WTC11 (cell line): ENCODE measurements at regions not wholly inside any gene's neighbourhood (a gene's known extent, or its start where the extent isn't known, plus 50 kb on each side); places are given as distances from the start of the nearest gene placed in this dataset.

Experiments used
- AFF4 ChIP-seq: sonication (generic); formaldehyde crosslinking; IDR thresholded peaks from 2 replicates; pipeline ENCODE4 v1.8.1; 2023; ENCODE audit warnings: mild to moderate bottlenecking, missing genetic modification reagents, borderline replicate concordance
- E2F4 ChIP-seq: sonication (generic); formaldehyde crosslinking; IDR thresholded peaks from 2 replicates; pipeline ENCODE4 v1.8.1; 2022; ENCODE audit warnings: low read depth, mild to moderate bottlenecking, moderate library complexity, missing genetic modification reagents, borderline replicate concordance
- ETV6 ChIP-seq: sonication (generic); formaldehyde crosslinking; IDR thresholded peaks from 2 replicates; pipeline ENCODE4 v1.8.1; 2022; ENCODE audit warnings: mild to moderate bottlenecking, missing genetic modification reagents
- MYBL2 ChIP-seq: sonication (generic); formaldehyde crosslinking; IDR thresholded peaks from 2 replicates; pipeline ENCODE4 v1.8.1; 2023; ENCODE audit warnings: mild to moderate bottlenecking, moderate library complexity, missing genetic modification reagents
- SMAD4 ChIP-seq: sonication (generic); formaldehyde crosslinking; IDR thresholded peaks from 2 replicates; pipeline ENCODE4 v1.8.0; 2022; ENCODE audit warnings: mild to moderate bottlenecking, missing genetic modification reagents
- USF2 ChIP-seq: sonication (generic); formaldehyde crosslinking; IDR thresholded peaks from 2 replicates; pipeline ENCODE4 v1.8.1; 2023; ENCODE audit warnings: mild to moderate bottlenecking, missing genetic modification reagents, moderate library complexity
- ZNF423 ChIP-seq: fragments of 250-450 bp; sonication (Bioruptor Pico); IDR thresholded peaks from 2 replicates; pipeline ENCODE4 v2.1.2; 2022; ENCODE audit warnings: mild to moderate bottlenecking, moderate library complexity
- TF ChIP-seq, protein P1 (sequence below): sonication (generic); formaldehyde crosslinking; IDR thresholded peaks from 2 replicates; pipeline ENCODE4 v1.8.0; 2022; ENCODE audit warnings: missing genetic modification reagents
- TF ChIP-seq, protein P2 (sequence below): fragments of 200-600 bp; IDR thresholded peaks from 2 replicates; pipeline ENCODE4 v1.8.0; 2022; ENCODE audit warnings: antibody characterized with exemption
- TF ChIP-seq, protein P3 (sequence below): sonication (generic); formaldehyde crosslinking; IDR thresholded peaks from 2 replicates; pipeline ENCODE4 v1.8.0; 2022; ENCODE audit warnings: mild to moderate bottlenecking, missing genetic modification reagents
- TF ChIP-seq, protein P4 (sequence below): sonication (generic); formaldehyde crosslinking; IDR thresholded peaks from 2 replicates; pipeline ENCODE4 v1.8.0; 2022; ENCODE audit warnings: mild to moderate bottlenecking, missing genetic modification reagents

- TF ChIP-seq, protein P1, sequence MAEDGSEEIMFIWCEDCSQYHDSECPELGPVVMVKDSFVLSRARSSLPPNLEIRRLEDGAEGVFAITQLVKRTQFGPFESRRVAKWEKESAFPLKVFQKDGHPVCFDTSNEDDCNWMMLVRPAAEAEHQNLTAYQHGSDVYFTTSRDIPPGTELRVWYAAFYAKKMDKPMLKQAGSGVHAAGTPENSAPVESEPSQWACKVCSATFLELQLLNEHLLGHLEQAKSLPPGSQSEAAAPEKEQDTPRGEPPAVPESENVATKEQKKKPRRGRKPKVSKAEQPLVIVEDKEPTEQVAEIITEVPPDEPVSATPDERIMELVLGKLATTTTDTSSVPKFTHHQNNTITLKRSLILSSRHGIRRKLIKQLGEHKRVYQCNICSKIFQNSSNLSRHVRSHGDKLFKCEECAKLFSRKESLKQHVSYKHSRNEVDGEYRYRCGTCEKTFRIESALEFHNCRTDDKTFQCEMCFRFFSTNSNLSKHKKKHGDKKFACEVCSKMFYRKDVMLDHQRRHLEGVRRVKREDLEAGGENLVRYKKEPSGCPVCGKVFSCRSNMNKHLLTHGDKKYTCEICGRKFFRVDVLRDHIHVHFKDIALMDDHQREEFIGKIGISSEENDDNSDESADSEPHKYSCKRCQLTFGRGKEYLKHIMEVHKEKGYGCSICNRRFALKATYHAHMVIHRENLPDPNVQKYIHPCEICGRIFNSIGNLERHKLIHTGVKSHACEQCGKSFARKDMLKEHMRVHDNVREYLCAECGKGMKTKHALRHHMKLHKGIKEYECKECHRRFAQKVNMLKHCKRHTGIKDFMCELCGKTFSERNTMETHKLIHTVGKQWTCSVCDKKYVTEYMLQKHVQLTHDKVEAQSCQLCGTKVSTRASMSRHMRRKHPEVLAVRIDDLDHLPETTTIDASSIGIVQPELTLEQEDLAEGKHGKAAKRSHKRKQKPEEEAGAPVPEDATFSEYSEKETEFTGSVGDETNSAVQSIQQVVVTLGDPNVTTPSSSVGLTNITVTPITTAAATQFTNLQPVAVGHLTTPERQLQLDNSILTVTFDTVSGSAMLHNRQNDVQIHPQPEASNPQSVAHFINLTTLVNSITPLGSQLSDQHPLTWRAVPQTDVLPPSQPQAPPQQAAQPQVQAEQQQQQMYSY: no peak
- TF ChIP-seq, protein P2, sequence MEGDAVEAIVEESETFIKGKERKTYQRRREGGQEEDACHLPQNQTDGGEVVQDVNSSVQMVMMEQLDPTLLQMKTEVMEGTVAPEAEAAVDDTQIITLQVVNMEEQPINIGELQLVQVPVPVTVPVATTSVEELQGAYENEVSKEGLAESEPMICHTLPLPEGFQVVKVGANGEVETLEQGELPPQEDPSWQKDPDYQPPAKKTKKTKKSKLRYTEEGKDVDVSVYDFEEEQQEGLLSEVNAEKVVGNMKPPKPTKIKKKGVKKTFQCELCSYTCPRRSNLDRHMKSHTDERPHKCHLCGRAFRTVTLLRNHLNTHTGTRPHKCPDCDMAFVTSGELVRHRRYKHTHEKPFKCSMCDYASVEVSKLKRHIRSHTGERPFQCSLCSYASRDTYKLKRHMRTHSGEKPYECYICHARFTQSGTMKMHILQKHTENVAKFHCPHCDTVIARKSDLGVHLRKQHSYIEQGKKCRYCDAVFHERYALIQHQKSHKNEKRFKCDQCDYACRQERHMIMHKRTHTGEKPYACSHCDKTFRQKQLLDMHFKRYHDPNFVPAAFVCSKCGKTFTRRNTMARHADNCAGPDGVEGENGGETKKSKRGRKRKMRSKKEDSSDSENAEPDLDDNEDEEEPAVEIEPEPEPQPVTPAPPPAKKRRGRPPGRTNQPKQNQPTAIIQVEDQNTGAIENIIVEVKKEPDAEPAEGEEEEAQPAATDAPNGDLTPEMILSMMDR: no peak
- TF ChIP-seq MYBL2 (CRISPR knock-in tag): no peak
- no peak for TF ChIP-seq SMAD4 (CRISPR knock-in tag)
- TF ChIP-seq, protein P3, sequence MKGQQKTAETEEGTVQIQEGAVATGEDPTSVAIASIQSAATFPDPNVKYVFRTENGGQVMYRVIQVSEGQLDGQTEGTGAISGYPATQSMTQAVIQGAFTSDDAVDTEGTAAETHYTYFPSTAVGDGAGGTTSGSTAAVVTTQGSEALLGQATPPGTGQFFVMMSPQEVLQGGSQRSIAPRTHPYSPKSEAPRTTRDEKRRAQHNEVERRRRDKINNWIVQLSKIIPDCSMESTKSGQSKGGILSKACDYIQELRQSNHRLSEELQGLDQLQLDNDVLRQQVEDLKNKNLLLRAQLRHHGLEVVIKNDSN (CRISPR knock-in tag): no peak
- no peak for TF ChIP-seq AFF4 (CRISPR knock-in tag)
- TF ChIP-seq, protein P4, sequence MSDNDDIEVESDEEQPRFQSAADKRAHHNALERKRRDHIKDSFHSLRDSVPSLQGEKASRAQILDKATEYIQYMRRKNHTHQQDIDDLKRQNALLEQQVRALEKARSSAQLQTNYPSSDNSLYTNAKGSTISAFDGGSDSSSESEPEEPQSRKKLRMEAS (CRISPR knock-in tag): no peak
- no peak for TF ChIP-seq E2F4
- TF ChIP-seq USF2: no peak
- TF ChIP-seq ETV6: no peak
- no peak for TF ChIP-seq ZNF423 (CRISPR knock-in tag)
Measured at GRCh38 chr9:31637265-31637664, 747.2 kb upstream of the ACO1 start.
